SK-N-SH treated with all-trans-retinoic acid at 6 μM for 48 hours (cell line): ENCODE measurements at regions not wholly inside any gene's neighbourhood (a gene's known extent, or its start where the extent isn't known, plus 50 kb on each side); places are given as distances from the start of the nearest gene placed in this dataset.

ENCODE experiments used
- ARNTL ChIP-seq: fragments of 450-650 bp; formaldehyde crosslinking; IDR thresholded peaks from 2 replicates; pipeline ENCODE4 v1.5.0; 2020; ENCODE audit warnings: low read depth, mild to moderate bottlenecking, moderate library complexity, borderline replicate concordance
- OSR1 ChIP-seq: fragments of 250-450 bp; sonication (Bioruptor Pico); IDR thresholded peaks from 2 replicates; pipeline ENCODE4 v1.8.0; 2022; ENCODE audit warnings: moderate library complexity, mild to moderate bottlenecking, inconsistent platforms
- RARB ChIP-seq: fragments of 250-450 bp; sonication (Bioruptor Pico); IDR thresholded peaks from 2 replicates; pipeline ENCODE4 v1.8.0; 2021; ENCODE audit warnings: mild to moderate bottlenecking, moderate library complexity
- TF ChIP-seq, protein P1 (sequence below): fragments of 250-450 bp; sonication (Bioruptor Pico); IDR thresholded peaks from 2 replicates; pipeline ENCODE4 v1.8.0; 2020; ENCODE audit warnings: mild to moderate bottlenecking, moderate library complexity, borderline replicate concordance

DNA sequence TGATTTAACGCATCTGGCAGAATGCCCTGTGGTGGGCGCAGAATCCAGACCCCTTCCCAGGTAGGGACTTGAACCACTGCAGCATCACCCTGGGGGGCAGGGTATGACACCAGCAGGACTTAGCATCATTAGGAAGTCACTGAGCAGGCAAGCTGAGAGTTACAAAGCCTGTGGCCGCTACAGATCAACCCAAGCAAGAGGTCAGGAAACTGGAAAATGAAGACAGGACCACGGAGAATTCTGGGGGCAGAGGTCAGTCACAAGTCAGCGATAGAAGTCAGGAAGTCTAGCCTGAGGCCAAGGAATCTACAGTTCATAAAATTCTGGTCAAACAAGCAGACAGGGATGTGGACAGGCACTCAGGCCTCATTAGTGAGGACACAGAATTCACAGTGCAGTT, 108.4 kb downstream of the CHIC2 start:
- TF ChIP-seq ARNTL, result no peak
- TF ChIP-seq, protein P1, sequence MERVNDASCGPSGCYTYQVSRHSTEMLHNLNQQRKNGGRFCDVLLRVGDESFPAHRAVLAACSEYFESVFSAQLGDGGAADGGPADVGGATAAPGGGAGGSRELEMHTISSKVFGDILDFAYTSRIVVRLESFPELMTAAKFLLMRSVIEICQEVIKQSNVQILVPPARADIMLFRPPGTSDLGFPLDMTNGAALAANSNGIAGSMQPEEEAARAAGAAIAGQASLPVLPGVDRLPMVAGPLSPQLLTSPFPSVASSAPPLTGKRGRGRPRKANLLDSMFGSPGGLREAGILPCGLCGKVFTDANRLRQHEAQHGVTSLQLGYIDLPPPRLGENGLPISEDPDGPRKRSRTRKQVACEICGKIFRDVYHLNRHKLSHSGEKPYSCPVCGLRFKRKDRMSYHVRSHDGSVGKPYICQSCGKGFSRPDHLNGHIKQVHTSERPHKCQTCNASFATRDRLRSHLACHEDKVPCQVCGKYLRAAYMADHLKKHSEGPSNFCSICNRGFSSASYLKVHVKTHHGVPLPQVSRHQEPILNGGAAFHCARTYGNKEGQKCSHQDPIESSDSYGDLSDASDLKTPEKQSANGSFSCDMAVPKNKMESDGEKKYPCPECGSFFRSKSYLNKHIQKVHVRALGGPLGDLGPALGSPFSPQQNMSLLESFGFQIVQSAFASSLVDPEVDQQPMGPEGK (CRISPR knock-in tag), result no peak
- TF ChIP-seq RARB (CRISPR knock-in tag), result no peak
- TF ChIP-seq OSR1 (CRISPR knock-in tag), result no peak
